ENCODE measurements at regions not wholly inside any gene's neighbourhood (a gene's known extent, or its start where the extent isn't known, plus 50 kb on each side); places are given as distances from the start of the nearest gene placed in this dataset.

DNA sequence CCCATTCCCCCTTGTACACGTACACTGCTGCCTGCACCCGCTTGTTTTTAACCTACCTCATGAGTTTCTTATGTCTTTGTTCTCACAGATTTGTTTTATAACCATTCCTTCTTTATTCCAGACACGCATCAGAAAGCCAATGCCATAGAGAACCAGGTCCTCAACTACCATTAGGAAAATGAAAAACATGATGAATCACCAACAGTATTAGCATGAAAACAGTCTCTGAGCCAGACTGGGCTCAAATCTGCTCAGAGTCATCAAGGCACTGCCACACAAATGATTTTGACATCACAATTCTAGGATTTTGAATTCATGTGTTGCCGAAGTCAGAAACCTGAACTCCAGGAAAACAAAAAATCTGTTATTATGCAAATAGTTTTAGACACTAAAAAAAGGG lies 394.1 kb upstream of the GRIA1 start:
- no peak for TF ChIP-seq EZH2 (IDR thresholded peaks at IDR 0.05; ENCODE audit: low read length, unreplicated experiment)
- TF ChIP-seq, protein P1, sequence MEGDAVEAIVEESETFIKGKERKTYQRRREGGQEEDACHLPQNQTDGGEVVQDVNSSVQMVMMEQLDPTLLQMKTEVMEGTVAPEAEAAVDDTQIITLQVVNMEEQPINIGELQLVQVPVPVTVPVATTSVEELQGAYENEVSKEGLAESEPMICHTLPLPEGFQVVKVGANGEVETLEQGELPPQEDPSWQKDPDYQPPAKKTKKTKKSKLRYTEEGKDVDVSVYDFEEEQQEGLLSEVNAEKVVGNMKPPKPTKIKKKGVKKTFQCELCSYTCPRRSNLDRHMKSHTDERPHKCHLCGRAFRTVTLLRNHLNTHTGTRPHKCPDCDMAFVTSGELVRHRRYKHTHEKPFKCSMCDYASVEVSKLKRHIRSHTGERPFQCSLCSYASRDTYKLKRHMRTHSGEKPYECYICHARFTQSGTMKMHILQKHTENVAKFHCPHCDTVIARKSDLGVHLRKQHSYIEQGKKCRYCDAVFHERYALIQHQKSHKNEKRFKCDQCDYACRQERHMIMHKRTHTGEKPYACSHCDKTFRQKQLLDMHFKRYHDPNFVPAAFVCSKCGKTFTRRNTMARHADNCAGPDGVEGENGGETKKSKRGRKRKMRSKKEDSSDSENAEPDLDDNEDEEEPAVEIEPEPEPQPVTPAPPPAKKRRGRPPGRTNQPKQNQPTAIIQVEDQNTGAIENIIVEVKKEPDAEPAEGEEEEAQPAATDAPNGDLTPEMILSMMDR (conservative IDR thresholded peaks at IDR 0.05; ENCODE audit: low read depth, low read length): no peak
